ENCODE measurements at regions not wholly inside any gene's neighbourhood (a gene's known extent, or its start where the extent isn't known, plus 50 kb on each side); places are given as distances from the start of the nearest gene placed in this dataset.

- in situ Hi-C loops (cut with MboI): no loop called here
- TF ChIP-seq RHOXF2B (CRISPR knock-in tag; conservative IDR thresholded peaks at IDR 0.05) (no peak), DDX20 (tag; IDR thresholded peaks at IDR 0.05; ENCODE audit: low read depth) (no peak), KDM4B (IDR thresholded peaks at IDR 0.05; ENCODE audit: borderline replicate concordance in 2 of 2, low read depth in 1 of 2) (no peak), CCAR2 (IDR thresholded peaks at IDR 0.05; ENCODE audit: low read depth, low read length) (no peak), HMG20A (CRISPR knock-in tag; conservative IDR thresholded peaks at IDR 0.05) (no peak), PATZ1 (CRISPR knock-in tag; IDR thresholded peaks at IDR 0.05; ENCODE audit: borderline replicate concordance) (no peak), NR3C1 (CRISPR knock-in tag; IDR thresholded peaks at IDR 0.05) (no peak), TCF15 (CRISPR knock-in tag; IDR thresholded peaks at IDR 0.05) (no peak), MYBL2 (IDR thresholded peaks at IDR 0.05; ENCODE audit: low read depth) (no peak), MYBL2 (CRISPR knock-in tag; IDR thresholded peaks at IDR 0.05; ENCODE audit: borderline replicate concordance) (no peak), GTF2E2 (tag; IDR thresholded peaks at IDR 0.05) (no peak), RCOR1 (IDR thresholded peaks at IDR 0.05; ENCODE audit: borderline replicate concordance in 1 of 2, low read depth in 2 of 2, low read length in 2 of 2) (no peak), HNRNPLL (IDR thresholded peaks at IDR 0.05; ENCODE audit: low read depth, low read length, poor library complexity, severe bottlenecking) (no peak)
- H3K9me1 ChIP-seq (ENCODE audit: control insufficient read depth, insufficient read depth, low read length): no peaks in the 10 kb centered on the region
- 26% methylated on average over 11 of the region's 11 CpGs for WGBS (ENCODE audit: insufficient coverage, low coverage, missing lambda C conversion rate)
- no peak overlapping the region for H3K4me3 ChIP-seq
- ChIA-PET POLR2A (interaction anchor here (0.6 to 0.7 kb wide), 3 partner anchors 11 to 248 kb away, joined by 3 to 4 read pairs (median 3); no protein-coding TSS in a partner anchor), CTCF (ENCODE audit: low intra/inter-chr PET ratio) (no interaction called here)
- H3K36me3 ChIP-seq (ENCODE audit: control insufficient read depth, insufficient read depth, low read length): no peaks in the 10 kb centered on the region
- BruUV-seq (replicated peaks): no TSS peak
- peak; percentile 6 for FAIRE-seq
- H3K79me2 ChIP-seq (ENCODE audit: control insufficient read depth, insufficient read depth, low read length): no peaks in the 10 kb centered on the region
- no peak overlapping the region for H3K27ac ChIP-seq (ENCODE audit: extremely low read depth, low read depth, low read length)
- intact Hi-C loops (cut with micrococcal nuclease): no loop called here
- H3K4me1 ChIP-seq (replicated peaks in 1 of 2; ENCODE audit: control insufficient read depth in 2 of 2, insufficient read depth in 2 of 2, low read length in 2 of 2): no peaks in the 10 kb centered on the region
- no peaks in the 10 kb centered on the region for H4K20me1 ChIP-seq (replicated peaks; ENCODE audit: control insufficient read depth, insufficient read depth, low read length)
- H3K4me2 ChIP-seq (ENCODE audit: insufficient read depth, low read length): no peak overlapping the region
- peaks cover 7 to 37% of the 10 kb centered on the region in 2 experiments; a peak in 4 of 5 replicates for H3K27me3 ChIP-seq (ENCODE audit: control insufficient read depth in 2 of 2, insufficient read depth in 2 of 2, low read length in 2 of 2)
- no peak for DNase-seq (ENCODE audit: extremely low read depth in 1 of 4, low spot score in 3 of 4)
- no peaks in the 10 kb centered on the region for H3K9me3 ChIP-seq (replicated peaks; ENCODE audit: control insufficient read depth, insufficient read depth, low read depth, low read length)
- no peak overlapping the region for H3K9ac ChIP-seq (ENCODE audit: insufficient read depth in 1 of 2, low read depth in 2 of 2, low read length in 2 of 2)
- ATAC-seq: no peak
- no peak overlapping the region for H2AFZ ChIP-seq (ENCODE audit: low read depth, low read length)
Measured at GRCh38 chr15:66882251-66883020, 180.4 kb downstream of the SMAD6 start.
